Mesothelial cell of epicardium (in vitro differentiated cells): ENCODE measurements at regions not wholly inside any gene's neighbourhood (a gene's known extent, or its start where the extent isn't known, plus 50 kb on each side); places are given as distances from the start of the nearest gene placed in this dataset.
"Not testable (repeated sequence)": the region's sequence is repeated elsewhere in the genome, so short reads cannot be mapped to it uniquely, and the experiment has no call there.

Experiments used
- DNase-seq, 2 experiments: peaks; one replicate each; pipeline ENCODE4 v3.0.0; 2021; ENCODE audit warnings: low spot score in 2 of 2; ENCODE audit not compliant: unreplicated experiment in 2 of 2
- H3K27ac Mint-ChIP-seq: 2 replicates; pipeline ENCODE4 v1.8.0; 2021; ENCODE audit warnings: mixed read lengths
- H3K27me3 Mint-ChIP-seq: 2 replicates; pipeline ENCODE4 v1.8.0; 2021; ENCODE audit warnings: low read depth, mixed read lengths
- H3K36me3 Mint-ChIP-seq: 2 replicates; pipeline ENCODE4 v1.8.0; 2021; ENCODE audit warnings: mixed read lengths
- H3K4me1 Mint-ChIP-seq: 2 replicates; pipeline ENCODE4 v1.8.0; 2021; ENCODE audit warnings: mixed read lengths
- H3K4me3 Mint-ChIP-seq: 2 replicates; pipeline ENCODE4 v1.8.0; 2021; ENCODE audit warnings: mild to moderate bottlenecking, moderate library complexity, mixed read lengths
- H3K9me3 Mint-ChIP-seq: 2 replicates; pipeline ENCODE4 v1.8.0; 2021; ENCODE audit warnings: mixed read lengths
- CTCF ChIP-seq: fragments of 200-600 bp; sonication (generic); IDR thresholded peaks from one replicate; pipeline ENCODE4 v1.5.0; 2021; ENCODE audit warnings: antibody characterized with exemption; ENCODE audit not compliant: unreplicated experiment

DNA sequence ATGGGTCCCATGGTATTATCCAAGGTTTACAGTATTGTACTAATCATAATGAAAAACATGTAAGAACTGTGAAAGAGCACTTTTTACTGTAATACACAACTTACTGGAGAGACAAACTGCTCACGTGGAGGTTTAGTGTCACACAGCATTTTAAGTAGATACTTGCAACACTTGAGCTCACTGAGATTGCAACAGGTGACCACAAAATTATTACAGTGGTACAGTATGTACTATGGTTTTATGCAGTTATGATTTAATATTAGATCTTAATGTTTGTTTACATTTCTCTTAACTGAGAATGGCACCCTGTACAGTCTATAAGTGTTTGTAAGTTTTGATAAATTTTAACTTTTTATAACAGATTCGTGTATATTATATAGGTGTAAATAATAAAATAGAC is 118.6 kb upstream of the SKOR2 start:
- Mint-ChIP-seq H3K4me3 (no peak overlapping the region), H3K27ac (no peak overlapping the region), H3K36me3 (no peaks in the 10 kb centered on the region), H3K27me3 (peaks cover 43% of the 10 kb centered on the region), H3K9me3 (peaks cover 16% of the 10 kb centered on the region), H3K4me1 (no peaks in the 10 kb centered on the region)
- no peak for DNase-seq
- no peak for TF ChIP-seq CTCF

- H3K4me1 Mint-ChIP-seq, H3K36me3 Mint-ChIP-seq, DNase-seq, H3K9me3 Mint-ChIP-seq, H3K4me3 Mint-ChIP-seq, H3K27ac Mint-ChIP-seq: not testable (repeated sequence)
- peaks cover 13% of the 10 kb centered on the region for H3K27me3 Mint-ChIP-seq
These were observed 102.6 kb upstream of the SKOR2 start for GRCh38 chr18:47354061-47354460.

- DNase-seq, result no peak
- TF ChIP-seq CTCF, result no peak
- Mint-ChIP-seq H3K36me3 (no peaks in the 10 kb centered on the region), H3K27ac (no peak overlapping the region), H3K9me3 (no peaks in the 10 kb centered on the region), H3K27me3 (peaks cover 20% of the 10 kb centered on the region), H3K4me1 (no peaks in the 10 kb centered on the region), H3K4me3 (no peak overlapping the region)
These were observed 94.6 kb upstream of the SKOR2 start for GRCh38 chr18:47346016-47346415.

GRCh38 chr18:47345291-47345690 is 93.8 kb upstream of the SKOR2 start:
- peaks cover 23% of the 10 kb centered on the region for H3K27me3 Mint-ChIP-seq
- TF ChIP-seq CTCF, result no peak
- H3K9me3 Mint-ChIP-seq, result no peaks in the 10 kb centered on the region
- no peak overlapping the region for H3K4me3 Mint-ChIP-seq
- H3K27ac Mint-ChIP-seq, result no peak overlapping the region
- H3K36me3 Mint-ChIP-seq, result no peaks in the 10 kb centered on the region
- no peaks in the 10 kb centered on the region for H3K4me1 Mint-ChIP-seq
- DNase-seq, result no peak

GRCh38 chr18:47343291-47343690 is 91.8 kb upstream of the SKOR2 start:
- Mint-ChIP-seq H3K9me3 (no peaks in the 10 kb centered on the region), H3K27me3 (peaks cover 38% of the 10 kb centered on the region), H3K27ac (no peak overlapping the region), H3K36me3 (no peaks in the 10 kb centered on the region), H3K4me3 (no peak overlapping the region), H3K4me1 (no peaks in the 10 kb centered on the region)
- no peak for DNase-seq
- no peak for TF ChIP-seq CTCF

DNA sequence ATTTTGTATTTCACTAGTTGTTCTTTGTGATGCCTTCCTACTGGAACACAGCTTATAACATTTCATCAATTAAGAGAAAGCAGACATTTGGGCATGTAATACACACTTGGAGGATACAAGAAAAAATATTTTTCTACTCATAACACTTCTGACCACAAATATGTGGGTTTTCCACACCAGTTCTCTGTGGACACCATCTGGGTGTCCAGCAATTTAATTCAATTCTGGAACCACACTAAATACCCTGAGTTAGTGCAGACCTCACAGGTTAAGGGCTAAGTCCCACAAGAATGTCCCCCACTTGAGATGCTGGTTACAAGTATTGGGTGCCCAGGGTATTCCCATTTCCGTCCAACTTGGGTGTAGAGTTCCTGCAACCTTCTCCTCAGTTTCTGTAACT is 91.1 kb upstream of the SKOR2 start:
- H3K4me1 Mint-ChIP-seq, result no peaks in the 10 kb centered on the region
- TF ChIP-seq CTCF, result no peak
- H3K36me3 Mint-ChIP-seq, result no peaks in the 10 kb centered on the region
- H3K27ac Mint-ChIP-seq, result no peak overlapping the region
- H3K4me3 Mint-ChIP-seq, result no peak overlapping the region
- peaks cover 44% of the 10 kb centered on the region for H3K27me3 Mint-ChIP-seq
- no peak for DNase-seq
- H3K9me3 Mint-ChIP-seq, result no peaks in the 10 kb centered on the region
